Lower leg skin (tissue), 3 donors: ENCODE measurements at regions not wholly inside any gene's neighbourhood (a gene's known extent, or its start where the extent isn't known, plus 50 kb on each side); places are given as distances from the start of the nearest gene placed in this dataset.

Experiments
- CTCF ChIP-seq, 3 donors: fragments of 450-650 bp; IDR thresholded peaks; one replicate each; pipeline ENCODE4 v1.5.1; 2016; ENCODE audit warnings: antibody characterized with exemption in 3 of 3, mild to moderate bottlenecking in 3 of 3, moderate library complexity in 2 of 3
- POLR2A ChIP-seq, 2 donors: fragments of 450-650 bp; IDR thresholded peaks; one replicate each; pipeline ENCODE4 v1.6.1; 2016 to 2017; ENCODE audit warnings: antibody characterized with exemption in 2 of 2, mild to moderate bottlenecking in 1 of 2, moderate library complexity in 1 of 2

- TF ChIP-seq CTCF (IDR thresholded peaks at IDR 0.05), result no peak
- TF ChIP-seq POLR2A (IDR thresholded peaks at IDR 0.05), result no peak
Measured at GRCh38 chr16:8426569-8426968, 163.7 kb downstream of the TMEM114 start.
